ENCODE measurements at regions not wholly inside any gene's neighbourhood (a gene's known extent, or its start where the extent isn't known, plus 50 kb on each side); places are given as distances from the start of the nearest gene placed in this dataset.

DNA sequence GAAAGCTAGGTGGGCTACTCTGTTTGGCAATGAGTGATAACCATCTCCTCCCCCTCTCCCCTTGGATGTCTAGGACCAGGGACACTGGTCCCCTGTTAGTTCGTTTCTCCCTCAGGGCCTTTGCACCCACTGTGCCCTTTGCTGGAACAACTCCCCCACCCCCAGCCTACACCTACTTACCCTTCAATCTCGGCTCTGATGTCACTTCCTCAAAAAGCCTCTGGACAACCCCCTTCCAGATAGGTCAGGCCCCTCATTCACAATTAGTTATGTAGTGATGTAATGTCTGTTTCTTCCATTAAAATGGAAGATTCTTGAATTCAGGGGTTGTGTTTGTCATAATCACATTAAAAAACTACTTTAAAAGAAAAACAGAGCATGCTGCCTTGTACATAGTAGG is 152.9 kb downstream of the SNX10 start:
- TF ChIP-seq, protein P1, sequence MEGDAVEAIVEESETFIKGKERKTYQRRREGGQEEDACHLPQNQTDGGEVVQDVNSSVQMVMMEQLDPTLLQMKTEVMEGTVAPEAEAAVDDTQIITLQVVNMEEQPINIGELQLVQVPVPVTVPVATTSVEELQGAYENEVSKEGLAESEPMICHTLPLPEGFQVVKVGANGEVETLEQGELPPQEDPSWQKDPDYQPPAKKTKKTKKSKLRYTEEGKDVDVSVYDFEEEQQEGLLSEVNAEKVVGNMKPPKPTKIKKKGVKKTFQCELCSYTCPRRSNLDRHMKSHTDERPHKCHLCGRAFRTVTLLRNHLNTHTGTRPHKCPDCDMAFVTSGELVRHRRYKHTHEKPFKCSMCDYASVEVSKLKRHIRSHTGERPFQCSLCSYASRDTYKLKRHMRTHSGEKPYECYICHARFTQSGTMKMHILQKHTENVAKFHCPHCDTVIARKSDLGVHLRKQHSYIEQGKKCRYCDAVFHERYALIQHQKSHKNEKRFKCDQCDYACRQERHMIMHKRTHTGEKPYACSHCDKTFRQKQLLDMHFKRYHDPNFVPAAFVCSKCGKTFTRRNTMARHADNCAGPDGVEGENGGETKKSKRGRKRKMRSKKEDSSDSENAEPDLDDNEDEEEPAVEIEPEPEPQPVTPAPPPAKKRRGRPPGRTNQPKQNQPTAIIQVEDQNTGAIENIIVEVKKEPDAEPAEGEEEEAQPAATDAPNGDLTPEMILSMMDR (conservative IDR thresholded peaks at IDR 0.05; ENCODE audit: low read length): no peak
- TF ChIP-seq EZH2phosphoT487 (IDR thresholded peaks at IDR 0.05; ENCODE audit: borderline replicate concordance): no peak
